Nephron (organoid): ENCODE measurements at regions not wholly inside any gene's neighbourhood (a gene's known extent, or its start where the extent isn't known, plus 50 kb on each side); places are given as distances from the start of the nearest gene placed in this dataset.

Experiments used
- H3K27ac Mint-ChIP-seq, 3 experiments: 2 replicates each; pipeline ENCODE4 v1.8.0; 2020; ENCODE audit warnings: mixed read lengths in 3 of 3, mild to moderate bottlenecking in 2 of 3, moderate library complexity in 1 of 3
- H3K27me3 Mint-ChIP-seq: 2 replicates; pipeline ENCODE4 v1.8.0; 2021; ENCODE audit warnings: low read depth, mild to moderate bottlenecking, moderate library complexity, mixed read lengths
- H3K36me3 Mint-ChIP-seq: 2 replicates; pipeline ENCODE4 v1.8.0; 2020; ENCODE audit warnings: low read depth, mixed read lengths
- H3K4me1 Mint-ChIP-seq: 2 replicates; pipeline ENCODE4 v1.8.0; 2020; ENCODE audit warnings: mixed read lengths
- H3K4me3 Mint-ChIP-seq, 3 experiments: 2 replicates each; pipeline ENCODE4 v1.8.0; 2020; ENCODE audit warnings: mild to moderate bottlenecking in 3 of 3, mixed read lengths in 3 of 3, moderate library complexity in 2 of 3
- H3K9me3 Mint-ChIP-seq: 2 replicates; pipeline ENCODE4 v1.8.0; 2020; ENCODE audit warnings: mixed read lengths
- CTCF ChIP-seq, 3 experiments: fragments of 200-600 bp; sonication (generic); IDR thresholded peaks; one replicate each; pipeline ENCODE4 v1.5.0; 2021; ENCODE audit warnings: antibody characterized with exemption in 3 of 3; ENCODE audit not compliant: unreplicated experiment in 3 of 3

- no peak for TF ChIP-seq CTCF (IDR thresholded peaks at IDR 0.05; ENCODE audit: unreplicated experiment in 3 of 3)
- Mint-ChIP-seq H3K27ac (no peak overlapping the region), H3K4me3 (no peak overlapping the region), H3K4me1 (peaks cover 14% of the 10 kb centered on the region), H3K36me3 (peaks cover 4% of the 10 kb centered on the region), H3K27me3 (peaks cover 4% of the 10 kb centered on the region), H3K9me3 (no peaks in the 10 kb centered on the region)
Measured at GRCh38 chr20:1774479-1774878, 116.9 kb upstream of the SIRPG start.

GRCh38 chr20:1773816-1774215 lies 116.2 kb upstream of the SIRPG start:
- Mint-ChIP-seq H3K9me3 (no peaks in the 10 kb centered on the region), H3K4me1 (peaks cover 14% of the 10 kb centered on the region), H3K27ac (no peak overlapping the region), H3K27me3 (peaks cover 4% of the 10 kb centered on the region), H3K4me3 (peak overlapping the region in 1 of 3 experiments; percentile 15), H3K36me3 (peaks cover 4% of the 10 kb centered on the region)
- TF ChIP-seq CTCF (IDR thresholded peaks at IDR 0.05; ENCODE audit: unreplicated experiment in 3 of 3), result no peak

GRCh38 chr20:1769491-1769890 lies 111.9 kb upstream of the SIRPG start:
- Mint-ChIP-seq H3K4me3 (no peak overlapping the region), H3K9me3 (no peaks in the 10 kb centered on the region), H3K36me3 (peaks cover 2% of the 10 kb centered on the region), H3K27me3 (no peaks in the 10 kb centered on the region), H3K4me1 (no peaks in the 10 kb centered on the region), H3K27ac (no peak overlapping the region)
- TF ChIP-seq CTCF (IDR thresholded peaks at IDR 0.05; ENCODE audit: unreplicated experiment in 3 of 3), result no peak

- H3K27me3 Mint-ChIP-seq, result no peaks in the 10 kb centered on the region
- no peak overlapping the region for H3K4me3 Mint-ChIP-seq
- no peaks in the 10 kb centered on the region for H3K4me1 Mint-ChIP-seq
- H3K27ac Mint-ChIP-seq, result no peak overlapping the region
- no peak for TF ChIP-seq CTCF (IDR thresholded peaks at IDR 0.05; ENCODE audit: unreplicated experiment in 3 of 3)
- H3K36me3 Mint-ChIP-seq, result no peaks in the 10 kb centered on the region
- H3K9me3 Mint-ChIP-seq, result no peaks in the 10 kb centered on the region
Measured at GRCh38 chr20:1766731-1767130, 109.2 kb upstream of the SIRPG start.

- no peaks in the 10 kb centered on the region for H3K4me1 Mint-ChIP-seq
- H3K27ac Mint-ChIP-seq, result no peak overlapping the region
- no peaks in the 10 kb centered on the region for H3K9me3 Mint-ChIP-seq
- TF ChIP-seq CTCF (IDR thresholded peaks at IDR 0.05; ENCODE audit: unreplicated experiment in 3 of 3), result peak; percentile 70 to 81 (median 80)
- H3K27me3 Mint-ChIP-seq, result no peaks in the 10 kb centered on the region
- H3K4me3 Mint-ChIP-seq, result no peak overlapping the region
- no peaks in the 10 kb centered on the region for H3K36me3 Mint-ChIP-seq
Measured at GRCh38 chr20:1764136-1765033, 106.8 kb upstream of the SIRPG start.

GRCh38 chr20:1761598-1761997 lies 104.0 kb upstream of the SIRPG start:
- no peaks in the 10 kb centered on the region for H3K36me3 Mint-ChIP-seq
- H3K4me3 Mint-ChIP-seq, result no peak overlapping the region
- no peaks in the 10 kb centered on the region for H3K9me3 Mint-ChIP-seq
- no peak overlapping the region for H3K27ac Mint-ChIP-seq
- TF ChIP-seq CTCF (IDR thresholded peaks at IDR 0.05; ENCODE audit: unreplicated experiment in 3 of 3), result no peak
- H3K4me1 Mint-ChIP-seq, result peaks cover 8% of the 10 kb centered on the region
- no peaks in the 10 kb centered on the region for H3K27me3 Mint-ChIP-seq
